HG03060 (cell line): ENCODE measurements at regions not wholly inside any gene's neighbourhood (a gene's known extent, or its start where the extent isn't known, plus 50 kb on each side); places are given as distances from the start of the nearest gene placed in this dataset.

ENCODE experiments used
- ATAC-seq: cut with Tn5 transposase; IDR thresholded peaks from one replicate; pipeline ENCODE4 v1.9.1; 2021; ENCODE audit warnings: low read depth, moderate number of reproducible peaks; ENCODE audit not compliant: unreplicated experiment

- ATAC-seq = no peak
Measured at GRCh38 chr2:147520817-147521216, 324.0 kb upstream of the ACVR2A start.

- no peak for ATAC-seq
Measured at GRCh38 chr2:147519178-147519577, 325.7 kb upstream of the ACVR2A start.

- no peak for ATAC-seq
Measured at GRCh38 chr2:147515213-147515612, 329.6 kb upstream of the ACVR2A start.

GRCh38 chr2:147512206-147512605 lies 332.6 kb upstream of the ACVR2A start:
- no peak for ATAC-seq

- ATAC-seq = no peak
Measured at GRCh38 chr2:147511491-147511948, 333.3 kb upstream of the ACVR2A start.

- no peak for ATAC-seq
Measured at GRCh38 chr2:147509821-147510220, 335.0 kb upstream of the ACVR2A start.

GRCh38 chr2:147506889-147507288 lies 337.9 kb upstream of the ACVR2A start:
- ATAC-seq = no peak

- ATAC-seq = no peak
Measured at GRCh38 chr2:147502711-147503290, 342.0 kb upstream of the ACVR2A start.

GRCh38 chr2:147501968-147502367 lies 342.9 kb upstream of the ACVR2A start:
- no peak for ATAC-seq

- ATAC-seq = no peak
Measured at GRCh38 chr2:147500819-147501395, 343.9 kb upstream of the ACVR2A start.

- ATAC-seq = no peak
Measured at GRCh38 chr2:147500229-147500628, 344.6 kb upstream of the ACVR2A start.

GRCh38 chr2:147499785-147500184 lies 345.0 kb upstream of the ACVR2A start:
- no peak for ATAC-seq

GRCh38 chr2:147495734-147496133 lies 349.1 kb upstream of the ACVR2A start:
- no peak for ATAC-seq

- no peak for ATAC-seq
Measured at GRCh38 chr2:147492471-147492870, 352.4 kb upstream of the ACVR2A start.

- no peak for ATAC-seq
Measured at GRCh38 chr2:147491506-147491905, 353.3 kb upstream of the ACVR2A start.

GRCh38 chr2:147490401-147491261 lies 354.2 kb upstream of the ACVR2A start:
- no peak for ATAC-seq

GRCh38 chr2:147488472-147488871 lies 356.4 kb upstream of the ACVR2A start:
- no peak for ATAC-seq

GRCh38 chr2:147487978-147488289 lies 356.9 kb upstream of the ACVR2A start:
- no peak for ATAC-seq

- ATAC-seq = no peak
Measured at GRCh38 chr2:147487286-147487977, 357.4 kb upstream of the ACVR2A start.

GRCh38 chr2:147485210-147485851 lies 359.5 kb upstream of the ACVR2A start:
- no peak for ATAC-seq

GRCh38 chr2:147483911-147484310 lies 360.9 kb upstream of the ACVR2A start:
- no peak for ATAC-seq
